ENCODE measurements at regions not wholly inside any gene's neighbourhood (a gene's known extent, or its start where the extent isn't known, plus 50 kb on each side); places are given as distances from the start of the nearest gene placed in this dataset.

DNA sequence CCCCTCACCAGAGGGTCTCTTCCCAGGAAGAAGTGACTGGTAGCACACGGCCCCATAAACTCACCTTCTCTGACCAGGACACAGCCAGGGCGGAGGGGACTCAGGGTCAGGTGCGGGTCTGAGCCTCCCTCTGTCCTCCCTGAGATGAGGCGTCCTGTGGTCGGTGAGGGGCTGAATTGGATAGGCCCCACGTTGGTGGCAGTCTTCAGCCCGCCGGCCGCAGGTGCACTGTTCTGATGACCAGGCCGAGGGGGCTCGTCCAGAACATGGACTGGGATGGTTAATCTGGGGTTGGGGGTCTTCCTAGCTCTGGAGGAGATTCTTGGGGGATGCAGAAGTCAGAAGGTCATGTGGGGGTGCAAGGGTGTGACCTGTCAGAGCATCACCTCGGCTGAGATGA is 102.2 kb upstream of the PPP1R26 start:
- TF ChIP-seq, protein P1, sequence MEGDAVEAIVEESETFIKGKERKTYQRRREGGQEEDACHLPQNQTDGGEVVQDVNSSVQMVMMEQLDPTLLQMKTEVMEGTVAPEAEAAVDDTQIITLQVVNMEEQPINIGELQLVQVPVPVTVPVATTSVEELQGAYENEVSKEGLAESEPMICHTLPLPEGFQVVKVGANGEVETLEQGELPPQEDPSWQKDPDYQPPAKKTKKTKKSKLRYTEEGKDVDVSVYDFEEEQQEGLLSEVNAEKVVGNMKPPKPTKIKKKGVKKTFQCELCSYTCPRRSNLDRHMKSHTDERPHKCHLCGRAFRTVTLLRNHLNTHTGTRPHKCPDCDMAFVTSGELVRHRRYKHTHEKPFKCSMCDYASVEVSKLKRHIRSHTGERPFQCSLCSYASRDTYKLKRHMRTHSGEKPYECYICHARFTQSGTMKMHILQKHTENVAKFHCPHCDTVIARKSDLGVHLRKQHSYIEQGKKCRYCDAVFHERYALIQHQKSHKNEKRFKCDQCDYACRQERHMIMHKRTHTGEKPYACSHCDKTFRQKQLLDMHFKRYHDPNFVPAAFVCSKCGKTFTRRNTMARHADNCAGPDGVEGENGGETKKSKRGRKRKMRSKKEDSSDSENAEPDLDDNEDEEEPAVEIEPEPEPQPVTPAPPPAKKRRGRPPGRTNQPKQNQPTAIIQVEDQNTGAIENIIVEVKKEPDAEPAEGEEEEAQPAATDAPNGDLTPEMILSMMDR (IDR thresholded peaks at IDR 0.05) = no peak
- TF ChIP-seq EP300 (IDR thresholded peaks at IDR 0.05) = no peak
- TF ChIP-seq POLR2A (IDR thresholded peaks at IDR 0.05; ENCODE audit: low read depth) = no peak
- no peak for TF ChIP-seq POLR2AphosphoS5 (IDR thresholded peaks at IDR 0.05)
